CD4-positive, alpha-beta memory T cell (primary cell): ENCODE measurements at regions not wholly inside any gene's neighbourhood (a gene's known extent, or its start where the extent isn't known, plus 50 kb on each side); places are given as distances from the start of the nearest gene placed in this dataset.

Experiments
- CTCF ChIA-PET: fragments of 350-600 bp; sonication (Branson Sonifier 250); formaldehyde crosslinking; loops from one replicate; lab custom pipeline; 2021; ENCODE audit warnings: inconsistent platforms; ENCODE audit not compliant: partially characterized antibody; lab: Charles Lee
- POLR2A ChIA-PET: fragments of 350-600 bp; sonication (Branson Sonifier 250); formaldehyde crosslinking; loops from one replicate; lab custom pipeline; 2021; ENCODE audit not compliant: partially characterized antibody; lab: Charles Lee
- DNase-seq, 5 donors: peaks; one replicate each; pipeline versions ENCODE4 v3.0.0 to v3.0.0-alpha.2; 2020 to 2022; ENCODE audit warnings: mixed read lengths in 1 of 5
- H3K27ac ChIP-seq: one replicate; pipeline ENCODE4 v1.7.0; 2013; ENCODE audit warnings: low read depth, low read length
- H3K27me3 ChIP-seq: 2 replicates; pipeline ENCODE4 v1.7.0; 2013; ENCODE audit warnings: mild to moderate bottlenecking, low read length, moderate library complexity; ENCODE audit not compliant: insufficient read depth
- H3K36me3 ChIP-seq: 2 replicates; pipeline ENCODE4 v1.7.0; 2013; ENCODE audit warnings: mild to moderate bottlenecking, low read length, moderate library complexity; ENCODE audit not compliant: insufficient read depth
- H3K4me1 ChIP-seq: 2 replicates; pipeline ENCODE4 v1.7.0; 2013; ENCODE audit warnings: mild to moderate bottlenecking, low read length, moderate library complexity; ENCODE audit not compliant: insufficient read depth
- H3K4me3 ChIP-seq, 2 donors: one replicate each; pipeline ENCODE4 v1.7.0; 2013; ENCODE audit warnings: low read length in 2 of 2, mild to moderate bottlenecking in 1 of 2
- H3K9me3 ChIP-seq, 2 donors: one replicate each; pipeline ENCODE4 v1.7.0; 2013; ENCODE audit warnings: low read length in 2 of 2, control low read depth in 1 of 2; ENCODE audit not compliant: control insufficient read depth in 1 of 2
- H3K27ac Mint-ChIP-seq, 7 donors: one replicate each; pipeline ENCODE4 v1.8.0; 2020 to 2021; ENCODE audit warnings: mixed read lengths in 7 of 7, mild to moderate bottlenecking in 6 of 7, inconsistent platforms in 3 of 7, moderate library complexity in 3 of 7
- H3K27me3 Mint-ChIP-seq, 2 donors: one replicate each; pipeline ENCODE4 v1.8.0; 2020 to 2021; ENCODE audit warnings: mixed read lengths in 2 of 2
- H3K36me3 Mint-ChIP-seq, 2 donors: one replicate each; pipeline ENCODE4 v1.8.0; 2020 to 2021; ENCODE audit warnings: mixed read lengths in 2 of 2, inconsistent platforms in 1 of 2, mild to moderate bottlenecking in 1 of 2
- H3K4me1 Mint-ChIP-seq, 4 donors: one replicate each; pipeline ENCODE4 v1.8.0; 2020 to 2021; ENCODE audit warnings: mixed read lengths in 4 of 4, mild to moderate bottlenecking in 1 of 4
- H3K4me3 Mint-ChIP-seq, 8 donors: one replicate each; pipeline ENCODE4 v1.8.0; 2020 to 2021; ENCODE audit warnings: mixed read lengths in 8 of 8, mild to moderate bottlenecking in 7 of 8, moderate library complexity in 6 of 8, inconsistent platforms in 3 of 8
- H3K9me3 Mint-ChIP-seq, 8 donors: one replicate each; pipeline ENCODE4 v1.8.0; 2020 to 2021; ENCODE audit warnings: mixed read lengths in 8 of 8, mild to moderate bottlenecking in 5 of 8, inconsistent platforms in 3 of 8, moderate library complexity in 1 of 8
- intact Hi-C: fragments of 100-400 bp; cut with micrococcal nuclease; formaldehyde crosslinking; loops from one replicate; pipeline ENCODE4 v1.15.1; 2023

- H3K27me3 ChIP-seq: no peaks in the 10 kb centered on the region
- Mint-ChIP-seq H3K27me3 (no peaks in the 10 kb centered on the region), H3K36me3 (no peaks in the 10 kb centered on the region), H3K9me3 (peaks cover 1 to 8% (median 5%) of the 10 kb centered on the region in 8 donors), H3K4me3 (no peak overlapping the region), H3K27ac (no peak overlapping the region), H3K4me1 (no peaks in the 10 kb centered on the region)
- DNase-seq: no peak
- peaks cover 0 to 8% of the 10 kb centered on the region in 2 donors for H3K9me3 ChIP-seq
- ChIA-PET POLR2A (no interaction called here), CTCF (no interaction called here)
- H3K36me3 ChIP-seq: no peaks in the 10 kb centered on the region
- intact Hi-C loops: no loop called here
- H3K27ac ChIP-seq: no peak overlapping the region
- H3K4me1 ChIP-seq: no peaks in the 10 kb centered on the region
- H3K4me3 ChIP-seq: no peak overlapping the region
Measured at GRCh38 chr3:28777806-28778475, 429.3 kb upstream of the AZI2 start.

- Mint-ChIP-seq H3K27me3 (no peaks in the 10 kb centered on the region), H3K4me1 (no peaks in the 10 kb centered on the region), H3K9me3 (peaks cover 0 to 2% (median 0%) of the 10 kb centered on the region in 8 donors), H3K4me3 (no peak overlapping the region), H3K36me3 (no peaks in the 10 kb centered on the region), H3K27ac (no peak overlapping the region)
- Histone ChIP-seq H3K27ac (no peak overlapping the region), H3K36me3 (no peaks in the 10 kb centered on the region), H3K4me3 (no peak overlapping the region), H3K4me1 (no peaks in the 10 kb centered on the region), H3K27me3 (no peaks in the 10 kb centered on the region), H3K9me3 (peaks cover 0 to 7% of the 10 kb centered on the region in 2 donors)
- DNase-seq: no peak
- POLR2A ChIA-PET: no interaction called here
- intact Hi-C loops: no loop called here
- CTCF ChIA-PET: no interaction called here
Measured at GRCh38 chr3:28780480-28780879, 431.9 kb upstream of the AZI2 start.

GRCh38 chr3:28781053-28781452 lies 432.4 kb upstream of the AZI2 start:
- H3K27ac ChIP-seq: no peak overlapping the region
- no peak overlapping the region for H3K4me3 Mint-ChIP-seq
- intact Hi-C loops: no loop called here
- H3K27me3 Mint-ChIP-seq: no peaks in the 10 kb centered on the region
- no peak overlapping the region for H3K4me3 ChIP-seq
- H3K4me1 ChIP-seq: no peaks in the 10 kb centered on the region
- H3K36me3 Mint-ChIP-seq: no peaks in the 10 kb centered on the region
- H3K27me3 ChIP-seq: no peaks in the 10 kb centered on the region
- no peak for DNase-seq
- ChIA-PET POLR2A (no interaction called here), CTCF (no interaction called here)
- peaks cover 0 to under 1% of the 10 kb centered on the region in 2 donors for H3K9me3 ChIP-seq
- H3K36me3 ChIP-seq: no peaks in the 10 kb centered on the region
- no peaks in the 10 kb centered on the region for H3K4me1 Mint-ChIP-seq
- H3K9me3 Mint-ChIP-seq: peaks cover 0 to 2% (median 0%) of the 10 kb centered on the region in 8 donors
- H3K27ac Mint-ChIP-seq: no peak overlapping the region

- intact Hi-C loops: no loop called here
- Mint-ChIP-seq H3K27me3 (no peaks in the 10 kb centered on the region), H3K9me3 (peaks cover 0 to 3% (median 0%) of the 10 kb centered on the region in 8 donors), H3K27ac (no peak overlapping the region), H3K4me1 (no peaks in the 10 kb centered on the region), H3K4me3 (no peak overlapping the region), H3K36me3 (no peaks in the 10 kb centered on the region)
- H3K36me3 ChIP-seq: no peaks in the 10 kb centered on the region
- H3K27me3 ChIP-seq: no peaks in the 10 kb centered on the region
- DNase-seq: no peak
- no peaks in the 10 kb centered on the region for H3K4me1 ChIP-seq
- H3K27ac ChIP-seq: no peak overlapping the region
- H3K4me3 ChIP-seq: no peak overlapping the region
- ChIA-PET POLR2A (no interaction called here), CTCF (no interaction called here)
- H3K9me3 ChIP-seq: no peaks in the 10 kb centered on the region
Measured at GRCh38 chr3:28786446-28786845, 437.8 kb upstream of the AZI2 start.

- Mint-ChIP-seq H3K36me3 (no peaks in the 10 kb centered on the region), H3K4me3 (no peak overlapping the region), H3K27me3 (no peaks in the 10 kb centered on the region), H3K4me1 (no peaks in the 10 kb centered on the region), H3K27ac (no peak overlapping the region), H3K9me3 (peaks cover 0 to 3% (median 0%) of the 10 kb centered on the region in 8 donors)
- Histone ChIP-seq H3K4me1 (no peaks in the 10 kb centered on the region), H3K36me3 (no peaks in the 10 kb centered on the region), H3K4me3 (no peak overlapping the region), H3K27me3 (no peaks in the 10 kb centered on the region), H3K9me3 (no peaks in the 10 kb centered on the region), H3K27ac (no peak overlapping the region)
- POLR2A ChIA-PET: no interaction called here
- no peak for DNase-seq
- intact Hi-C loops: no loop called here
- CTCF ChIA-PET: no interaction called here
Measured at GRCh38 chr3:28788571-28788970, 439.9 kb upstream of the AZI2 start.

GRCh38 chr3:28791713-28792255 lies 443.2 kb upstream of the AZI2 start:
- CTCF ChIA-PET: no interaction called here
- Histone ChIP-seq H3K9me3 (no peaks in the 10 kb centered on the region), H3K4me3 (no peak overlapping the region), H3K4me1 (no peaks in the 10 kb centered on the region), H3K36me3 (no peaks in the 10 kb centered on the region), H3K27ac (no peak overlapping the region), H3K27me3 (no peaks in the 10 kb centered on the region)
- H3K4me3 Mint-ChIP-seq: no peak overlapping the region
- no peaks in the 10 kb centered on the region for H3K36me3 Mint-ChIP-seq
- no peaks in the 10 kb centered on the region for H3K27me3 Mint-ChIP-seq
- intact Hi-C loops: no loop called here
- peaks cover 0 to 3% (median 0%) of the 10 kb centered on the region in 8 donors for H3K9me3 Mint-ChIP-seq
- H3K4me1 Mint-ChIP-seq: no peaks in the 10 kb centered on the region
- DNase-seq: no peak
- no peak overlapping the region for H3K27ac Mint-ChIP-seq
- POLR2A ChIA-PET: no interaction called here

GRCh38 chr3:28792604-28793003 lies 444.0 kb upstream of the AZI2 start:
- Mint-ChIP-seq H3K4me3 (no peak overlapping the region), H3K36me3 (no peaks in the 10 kb centered on the region), H3K27me3 (no peaks in the 10 kb centered on the region), H3K4me1 (no peaks in the 10 kb centered on the region), H3K9me3 (peaks cover 0 to 3% (median 0%) of the 10 kb centered on the region in 8 donors), H3K27ac (no peak overlapping the region)
- no peak for DNase-seq
- Histone ChIP-seq H3K4me3 (no peak overlapping the region), H3K27me3 (no peaks in the 10 kb centered on the region), H3K27ac (no peak overlapping the region), H3K36me3 (no peaks in the 10 kb centered on the region), H3K4me1 (no peaks in the 10 kb centered on the region), H3K9me3 (no peaks in the 10 kb centered on the region)
- ChIA-PET POLR2A (no interaction called here), CTCF (no interaction called here)
- intact Hi-C loops: no loop called here
